ENCODE measurements at regions not wholly inside any gene's neighbourhood (a gene's known extent, or its start where the extent isn't known, plus 50 kb on each side); places are given as distances from the start of the nearest gene placed in this dataset.
"Not testable (repeated sequence)": the region's sequence is repeated elsewhere in the genome, so short reads cannot be mapped to it uniquely, and the experiment has no call there.

DNA sequence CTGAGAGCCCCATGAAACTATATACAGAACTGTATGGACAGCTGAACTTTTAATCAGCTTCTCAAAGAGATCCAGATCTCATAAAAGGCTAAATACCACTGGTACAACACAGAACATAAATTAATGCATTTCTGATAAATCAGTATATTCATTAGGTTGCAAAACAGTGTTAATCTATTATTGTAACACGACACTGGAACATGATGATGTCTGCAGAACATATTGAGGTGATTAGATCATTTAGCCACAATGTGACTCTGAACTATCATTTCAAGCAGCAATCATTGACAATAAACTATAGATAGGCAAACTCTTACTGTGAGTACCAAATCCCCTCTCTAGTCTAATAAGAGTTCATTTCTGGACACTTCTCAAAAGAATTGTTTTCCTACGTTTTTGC lies 50.3 kb downstream of the GASK1B start:
- DNase-seq: no peak

DNA sequence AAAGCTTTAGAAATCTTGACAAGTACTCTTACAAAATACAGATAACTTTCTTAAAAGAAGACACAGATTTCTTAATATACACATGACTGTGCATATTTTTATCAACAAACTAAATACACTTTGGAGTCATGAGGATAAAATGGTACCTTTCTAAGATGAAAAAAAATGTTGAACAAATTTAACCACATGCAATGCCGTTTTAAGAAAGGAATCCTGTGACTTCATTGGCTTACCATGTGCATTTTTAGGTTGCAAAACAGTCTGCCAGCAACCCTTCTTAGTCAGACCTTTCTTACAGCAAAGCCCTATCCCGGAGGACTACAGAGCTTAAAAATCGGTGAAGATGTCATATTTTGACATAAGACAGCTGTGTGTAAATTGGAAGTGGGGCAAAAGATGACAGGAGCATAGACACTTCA lies 51.7 kb downstream of the GASK1B start:
- no peak for DNase-seq

DNA sequence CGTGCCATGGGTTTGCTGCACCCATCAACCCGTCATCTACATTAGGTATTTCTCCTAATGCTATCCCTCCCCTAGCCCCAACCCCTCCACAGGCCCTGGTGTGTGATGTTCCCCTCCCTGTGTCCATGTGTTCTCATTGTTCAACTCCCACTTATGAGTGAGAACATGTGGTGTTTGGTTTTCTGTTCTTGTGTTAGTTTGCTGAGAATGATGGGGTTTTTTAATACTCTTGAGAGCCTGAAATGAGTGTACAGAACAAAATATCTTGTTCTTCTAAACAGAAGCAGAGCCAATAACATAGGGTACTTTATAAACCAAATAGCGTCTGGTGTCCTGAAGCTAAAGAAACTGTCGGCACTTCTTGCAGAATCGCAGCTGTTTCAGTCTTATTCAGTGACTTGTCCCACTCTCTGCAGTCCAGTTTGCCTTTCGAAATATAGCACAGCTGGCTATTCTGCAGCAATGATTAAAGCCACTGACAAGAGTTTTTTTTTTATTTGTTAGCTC lies 52.1 kb downstream of the GASK1B start:
- not testable (repeated sequence) for DNase-seq

DNA sequence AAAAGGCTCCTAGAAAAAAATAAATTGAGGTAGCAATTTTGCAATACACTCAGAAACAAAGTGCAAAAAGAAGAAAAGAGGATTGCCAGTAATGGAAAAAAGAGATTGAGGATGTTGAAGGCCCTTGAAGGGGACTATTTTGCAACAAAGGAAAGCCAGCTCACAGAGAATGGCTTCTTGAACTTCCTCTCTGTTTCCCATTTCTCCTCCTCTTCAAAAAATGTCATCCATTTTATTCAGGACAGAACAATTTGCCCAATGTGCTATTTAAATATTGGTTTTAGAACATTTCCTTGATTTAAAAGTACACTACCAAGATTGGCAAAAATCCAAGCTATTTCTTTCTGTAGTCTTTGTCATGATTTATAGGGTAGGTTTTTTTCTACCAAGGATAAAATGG lies 60.2 kb downstream of the GASK1B start:
- no peak for DNase-seq

DNA sequence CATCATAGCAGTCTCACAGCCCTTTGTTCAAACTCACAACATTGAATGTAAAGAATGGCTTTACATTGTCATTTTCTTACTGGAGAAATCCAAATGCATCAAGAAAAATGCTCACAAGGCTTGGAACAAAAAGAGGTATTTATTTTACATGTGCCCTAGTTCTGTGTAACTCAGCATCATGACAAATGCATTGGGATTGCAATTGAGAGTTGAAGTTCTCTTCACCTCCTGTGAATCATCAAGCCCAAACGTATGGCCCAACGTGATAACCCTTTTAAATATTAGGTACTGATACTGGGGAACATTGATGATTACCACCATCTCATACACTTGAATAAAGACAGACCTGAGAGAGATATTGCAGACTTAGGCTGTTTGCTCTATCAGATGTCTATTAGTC lies 61.6 kb downstream of the GASK1B start:
- DNase-seq: no peak

DNA sequence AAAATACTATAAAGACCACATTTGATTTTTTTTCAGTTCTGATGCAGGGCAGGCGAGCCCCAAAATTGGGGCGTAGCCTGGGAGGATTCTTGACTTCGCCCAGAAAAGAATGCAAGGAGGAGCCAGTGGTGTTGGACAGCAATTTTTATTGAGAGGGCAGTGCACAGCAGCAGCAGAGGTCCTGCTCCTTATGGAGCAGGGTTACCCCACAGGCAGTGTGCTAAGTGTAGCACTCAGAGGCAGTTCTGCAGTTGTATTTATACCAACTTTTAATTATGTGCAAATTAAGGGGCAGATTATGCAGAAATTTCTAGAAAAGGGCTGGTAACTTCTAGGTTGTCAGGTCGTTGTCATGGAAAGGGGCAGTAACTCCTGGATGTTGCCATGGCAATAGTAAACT lies 69.9 kb downstream of the GASK1B start:
- no peak for DNase-seq

DNA sequence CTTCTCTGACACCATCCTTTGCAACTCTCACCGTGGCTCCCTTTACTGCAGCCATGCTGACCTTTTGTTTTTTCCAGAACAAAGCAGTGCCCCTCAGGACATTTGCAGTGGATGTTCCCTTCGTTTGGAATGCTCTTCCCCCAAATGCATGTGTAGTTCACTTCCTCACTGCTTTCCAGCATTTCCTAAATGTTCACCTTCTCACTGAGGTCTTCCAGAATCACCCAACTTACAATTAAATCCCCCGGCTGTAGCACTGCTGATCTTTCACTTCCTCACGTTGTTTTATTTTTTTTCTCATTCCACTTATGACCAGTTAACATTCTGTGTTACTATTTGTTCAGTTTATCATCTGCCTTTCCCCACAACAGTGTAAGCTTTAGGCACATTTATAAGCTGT lies 73.1 kb downstream of the GASK1B start:
- no peak for DNase-seq

DNA sequence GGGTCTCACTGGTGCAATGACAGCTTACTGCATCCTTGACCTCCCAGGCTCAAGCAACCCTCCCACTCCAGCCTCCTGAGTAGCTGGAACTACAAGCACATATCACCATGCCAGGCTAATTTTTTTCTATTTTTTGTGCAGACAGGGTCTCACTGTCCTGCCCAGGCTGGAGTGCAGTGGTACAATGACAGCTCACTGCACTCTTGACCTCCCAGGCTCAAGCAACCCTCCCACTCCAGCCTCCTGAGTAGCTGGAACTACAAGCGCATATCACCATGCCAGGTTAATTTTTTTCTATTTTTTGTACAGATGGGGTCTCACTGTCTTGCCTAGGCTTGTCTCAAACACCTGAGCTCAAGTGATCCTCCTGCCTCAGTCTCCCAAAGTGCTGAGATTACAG lies 74.0 kb downstream of the GASK1B start:
- no peak for DNase-seq

DNA sequence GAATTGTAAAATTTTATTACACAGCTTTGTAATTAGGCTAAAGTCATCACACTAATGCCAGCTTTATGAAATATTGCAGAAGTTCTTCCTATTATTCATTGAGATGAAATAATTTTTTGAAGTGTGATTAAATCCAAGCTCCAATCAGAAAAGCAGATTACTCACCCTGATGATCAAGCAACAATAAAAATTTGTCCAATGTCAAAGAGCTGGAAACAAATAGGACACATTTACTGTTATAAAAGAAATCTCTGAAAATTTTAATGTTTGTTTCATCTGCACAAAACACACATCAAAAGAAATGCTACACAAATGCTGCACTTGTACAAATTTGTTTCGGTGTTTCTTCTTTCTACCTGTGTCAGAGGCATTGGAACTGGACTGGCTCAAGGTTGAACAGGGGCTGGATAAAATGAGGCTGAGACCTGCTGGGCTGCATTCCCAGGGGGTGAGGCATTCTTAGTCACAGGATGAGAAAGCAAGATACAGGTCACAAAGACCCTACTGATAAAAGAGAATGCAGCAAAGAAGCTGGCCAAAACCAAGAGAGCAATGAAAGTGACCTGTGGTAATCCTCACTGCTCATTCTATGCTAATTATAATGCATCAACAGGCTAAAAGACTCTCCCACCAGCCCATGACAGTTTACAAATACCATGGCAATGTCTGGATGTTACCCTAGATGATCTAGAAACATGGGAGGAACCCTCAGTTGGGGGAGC lies 78.3 kb downstream of the GASK1B start:
- DNase-seq: no peak

DNA sequence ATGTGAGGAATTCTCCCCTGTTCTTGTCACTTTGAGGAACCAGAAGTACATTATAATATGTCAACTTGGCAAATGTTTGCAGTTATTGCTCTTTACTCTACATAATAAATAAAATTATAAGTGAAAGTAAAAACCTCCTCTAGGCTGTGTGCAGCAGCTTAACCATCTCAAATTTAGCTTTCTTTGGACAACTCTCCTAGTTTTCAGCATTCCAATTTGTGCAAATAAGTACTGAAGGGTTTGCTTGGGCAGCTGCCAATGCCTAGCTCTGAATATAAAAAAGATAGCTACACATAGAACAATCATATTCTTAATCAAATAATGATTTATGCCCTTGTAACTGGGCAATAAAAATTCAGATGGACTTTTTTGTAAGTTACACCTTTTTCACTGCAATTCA lies 82.5 kb downstream of the GASK1B start:
- no peak for DNase-seq

DNA sequence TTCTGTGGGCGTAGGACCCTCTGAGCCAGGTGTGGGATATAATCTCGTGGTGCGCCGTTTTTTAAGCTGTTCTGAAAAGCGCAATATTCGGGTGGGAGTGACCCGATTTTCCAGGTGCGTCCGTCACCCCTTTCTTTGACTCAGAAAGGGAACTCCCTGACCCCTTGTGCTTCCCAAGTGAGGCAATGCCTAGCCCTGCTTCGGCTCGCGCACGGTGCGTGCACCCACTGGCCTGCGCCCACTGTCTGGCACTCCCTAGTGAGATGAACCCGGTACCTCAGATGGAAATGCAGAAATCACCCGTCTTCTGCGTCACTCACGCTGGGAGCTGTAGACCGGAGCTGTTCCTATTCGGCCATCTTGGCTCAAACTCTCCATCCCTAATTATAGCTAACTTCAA lies 82.9 kb downstream of the GASK1B start:
- DNase-seq: not testable (repeated sequence)

DNA sequence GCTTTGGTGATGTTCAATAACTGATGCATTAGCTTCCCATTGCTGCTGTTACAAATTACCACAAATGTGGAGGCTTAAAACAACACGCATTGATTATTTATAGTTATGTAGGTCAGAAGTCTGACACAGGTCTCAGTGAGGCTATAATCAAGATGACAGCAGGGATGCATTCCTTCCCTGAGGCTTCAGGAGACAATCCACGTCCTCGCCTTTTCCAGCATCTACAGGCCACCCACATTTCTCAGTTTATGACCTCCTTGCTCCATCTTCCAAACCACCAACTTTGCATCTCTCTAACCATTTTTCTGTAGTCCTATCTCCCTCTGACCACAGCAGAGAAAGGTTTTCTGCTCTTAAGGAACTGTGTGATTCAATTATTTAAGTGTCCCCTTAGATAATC lies 92.5 kb downstream of the GASK1B start:
- DNase-seq: no peak

DNA sequence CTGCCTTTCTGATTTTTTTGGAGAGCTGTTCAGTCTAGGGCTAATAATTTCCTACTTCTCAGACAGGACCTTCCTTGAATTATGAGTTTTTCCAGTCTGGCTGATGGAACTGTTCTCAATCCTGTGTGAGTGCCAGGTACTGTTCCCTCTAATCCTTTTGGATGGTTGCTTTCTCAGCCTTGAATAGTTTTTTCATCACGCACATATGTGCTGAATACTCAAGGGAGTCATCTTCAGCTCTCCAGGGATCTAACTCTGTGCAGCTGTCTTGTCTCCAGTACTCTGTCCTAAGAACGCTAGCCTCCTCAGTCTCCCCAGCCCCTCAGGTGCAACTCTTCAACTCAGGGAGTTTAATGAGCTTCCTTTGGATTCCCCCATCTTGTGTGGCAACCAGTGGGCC lies 93.2 kb downstream of the GASK1B start:
- DNase-seq: no peak

DNA sequence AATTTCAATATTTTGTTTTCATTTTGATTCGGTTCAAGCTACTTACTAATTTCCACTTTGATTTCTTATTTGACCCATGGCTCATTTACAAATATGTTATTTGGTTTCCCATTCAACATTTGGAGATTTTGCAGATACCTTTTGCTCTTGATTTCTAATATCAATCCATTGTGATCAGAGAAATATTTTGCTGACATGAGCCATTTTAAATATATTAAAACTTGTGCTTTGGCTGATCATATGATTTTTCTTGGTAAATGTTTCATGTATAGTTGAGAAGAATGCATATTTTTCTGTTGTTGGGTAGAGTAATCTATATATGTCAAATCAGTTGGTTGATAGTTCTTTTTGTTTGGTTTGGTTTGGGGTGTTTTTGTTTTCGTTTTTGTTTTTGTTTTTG lies 95.0 kb downstream of the GASK1B start:
- DNase-seq: no peak

DNA sequence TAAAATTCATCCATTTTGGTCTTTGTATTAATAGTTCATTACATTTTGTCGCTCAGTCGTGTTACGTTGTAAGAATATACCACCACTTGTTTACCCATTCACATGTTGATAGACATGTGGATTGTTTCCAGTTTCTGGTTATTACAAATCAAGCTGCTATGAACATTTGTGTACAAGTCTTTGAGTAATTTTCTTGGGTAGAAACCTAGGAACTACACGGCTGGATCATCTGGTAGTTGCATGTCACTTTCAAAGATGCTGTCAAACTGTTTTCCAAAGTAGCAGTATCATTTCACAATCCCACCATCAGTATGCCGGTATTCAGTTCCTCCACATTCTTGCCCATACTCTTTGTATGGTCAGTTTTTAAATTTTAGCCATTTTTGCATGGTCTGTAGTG lies 98.0 kb downstream of the GASK1B start:
- DNase-seq: no peak

DNA sequence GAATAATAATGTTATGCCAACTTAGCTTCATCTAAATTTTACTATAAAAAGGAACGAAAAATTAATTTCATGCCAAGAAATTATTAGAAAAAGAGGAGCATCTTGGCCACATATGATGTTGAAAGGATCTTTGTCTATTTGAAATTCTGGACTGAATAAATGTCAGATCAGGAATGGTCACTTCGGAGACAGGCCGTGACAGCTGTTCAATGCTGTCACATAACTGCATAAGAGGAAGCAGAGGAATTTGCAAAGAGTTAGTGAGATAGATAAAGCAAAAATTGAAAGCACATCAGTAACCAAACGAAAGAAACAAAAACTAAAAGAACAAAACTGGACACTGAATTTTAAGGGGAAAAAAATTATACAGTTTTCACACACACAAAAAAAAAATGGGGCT lies 100.9 kb downstream of the GASK1B start:
- no peak for DNase-seq

DNA sequence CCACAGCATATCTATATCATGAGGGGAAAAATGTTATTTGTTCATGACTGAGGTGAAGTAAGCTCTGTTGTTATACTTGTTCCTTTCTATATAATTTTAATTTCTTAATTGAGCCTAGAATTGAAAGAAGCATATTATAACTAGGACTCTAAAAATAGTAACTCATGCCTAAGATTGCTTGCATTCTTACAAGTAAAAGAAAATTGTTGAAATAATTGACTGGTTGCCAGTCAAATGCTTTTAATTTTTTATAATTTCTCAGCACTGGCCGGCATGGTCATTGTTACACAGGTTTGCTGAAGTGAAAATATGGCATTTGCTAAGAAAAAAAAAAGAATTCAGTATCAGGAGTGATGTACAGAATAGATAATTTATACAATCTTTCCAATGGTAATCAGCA lies 104.8 kb downstream of the GASK1B start:
- DNase-seq: no peak

DNA sequence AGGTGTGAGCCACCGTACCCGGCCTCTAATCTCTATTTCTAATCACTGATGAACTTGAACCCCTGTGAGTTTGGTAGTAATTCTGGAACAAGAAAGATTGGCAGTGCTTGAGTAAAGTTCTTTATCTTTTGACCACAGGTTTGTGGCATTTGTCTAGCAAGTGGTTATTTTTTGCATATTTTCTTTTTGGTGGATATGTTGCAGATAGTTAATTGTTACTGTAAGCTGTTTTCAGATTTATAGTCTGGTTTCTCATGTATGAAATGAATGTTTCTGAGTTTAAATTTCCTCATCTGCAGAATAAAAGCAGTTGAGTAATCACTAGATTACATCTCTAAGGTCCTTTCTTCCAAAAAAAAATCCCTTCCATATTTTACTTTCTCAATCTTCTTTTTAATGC lies 105.2 kb downstream of the GASK1B start:
- DNase-seq: no peak

DNA sequence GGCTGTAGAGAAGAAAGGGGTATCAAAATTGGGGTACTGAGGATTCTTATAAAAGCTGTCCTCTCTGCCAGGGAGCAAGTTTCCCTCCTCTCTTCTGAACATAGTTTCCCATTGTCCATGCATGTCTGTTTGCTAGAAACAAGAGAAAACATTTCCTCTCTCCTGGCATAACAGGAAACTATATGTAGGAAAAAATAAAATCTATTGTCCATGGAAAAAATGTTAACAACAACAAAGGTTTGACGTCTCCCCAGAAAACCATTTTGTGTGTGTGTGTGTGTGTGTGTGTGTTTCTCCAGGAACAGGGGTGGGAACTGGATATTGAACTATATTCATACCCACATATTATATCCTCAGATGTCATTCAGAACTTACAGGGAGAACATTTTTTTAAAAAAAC lies 107.2 kb downstream of the GASK1B start:
- no peak for DNase-seq

DNA sequence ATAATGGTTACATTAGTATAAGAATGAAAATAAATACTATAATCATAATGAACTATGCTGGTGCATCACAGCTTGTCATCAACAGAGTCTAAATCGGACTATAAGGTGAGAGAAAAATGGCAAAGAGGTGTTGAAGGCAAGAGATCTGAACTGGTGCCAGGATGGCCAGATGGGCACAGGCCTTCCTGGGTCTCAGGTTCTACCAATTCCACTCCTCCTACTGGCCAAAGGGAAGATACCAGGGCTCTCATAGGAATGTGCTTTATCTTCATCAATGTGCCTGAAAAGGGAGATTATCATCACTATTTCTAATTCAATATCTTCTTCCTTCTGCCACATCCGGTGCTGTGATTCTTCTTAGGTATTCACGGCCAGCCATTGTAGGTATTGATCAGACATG lies 107.6 kb downstream of the GASK1B start:
- no peak for DNase-seq

DNA sequence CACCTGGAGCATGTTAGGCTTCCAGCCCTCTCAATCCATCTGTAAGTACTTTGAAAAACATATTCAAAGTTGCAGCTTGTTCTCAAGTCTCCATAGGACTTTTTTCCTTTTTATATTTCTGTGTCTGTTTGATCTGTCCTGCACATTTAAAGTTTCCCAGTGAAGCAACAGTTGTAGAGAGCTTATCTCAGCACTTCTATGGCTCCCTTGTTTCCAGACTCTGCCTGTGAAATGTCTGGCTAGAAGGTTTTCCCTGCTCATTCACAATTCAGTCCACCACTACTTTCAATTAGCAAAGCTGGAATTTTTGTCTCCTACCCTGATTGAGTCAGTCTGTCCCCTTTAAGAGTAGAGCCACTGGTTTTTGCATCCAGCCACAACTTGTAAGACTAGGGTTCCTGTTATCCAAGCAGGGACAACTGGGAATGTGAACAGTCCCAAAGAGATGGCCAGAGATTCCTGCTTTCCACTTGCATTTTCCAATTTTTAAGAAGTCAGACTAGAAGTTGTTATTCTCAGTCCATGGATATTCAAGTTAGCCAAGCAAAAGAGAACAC lies 116.1 kb downstream of the GASK1B start:
- no peak for DNase-seq

DNA sequence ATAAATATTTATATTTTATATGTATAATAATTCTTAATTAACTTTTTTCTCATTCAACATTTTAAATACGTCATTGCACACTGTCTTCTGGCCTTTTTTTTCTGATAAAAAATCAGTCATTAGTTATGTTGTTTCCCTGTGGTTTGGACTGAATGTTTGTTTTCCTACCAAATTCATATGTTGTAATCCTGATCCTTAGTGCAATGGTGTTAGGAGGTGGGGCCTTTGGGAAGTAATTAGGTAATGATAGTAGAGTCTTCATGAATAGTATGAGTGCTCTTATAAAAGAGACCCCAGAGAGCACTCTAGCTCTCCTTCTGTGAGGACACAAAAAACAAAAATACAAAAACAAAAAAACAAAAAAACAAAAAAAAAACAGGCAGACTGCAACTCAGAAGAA lies 117.2 kb downstream of the GASK1B start:
- DNase-seq: no peak

DNA sequence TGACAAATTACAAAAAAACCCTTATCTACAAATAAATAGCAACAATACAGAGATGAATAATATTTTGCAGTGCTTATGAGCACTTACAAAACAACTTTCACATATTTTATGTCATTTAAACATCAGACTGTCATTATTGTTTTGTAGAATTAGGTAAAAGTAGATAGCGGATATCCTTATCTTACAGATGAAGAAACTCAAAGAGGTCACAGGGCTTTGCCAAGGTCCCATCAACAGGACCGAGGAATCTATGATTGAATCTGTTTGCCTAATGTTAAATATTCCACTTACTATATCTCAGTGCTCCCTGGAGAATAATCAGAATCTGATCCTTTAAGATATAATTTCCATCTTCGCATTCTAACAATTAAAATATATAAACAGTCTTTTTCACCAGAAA lies 119.0 kb downstream of the GASK1B start:
- no peak for DNase-seq

DNA sequence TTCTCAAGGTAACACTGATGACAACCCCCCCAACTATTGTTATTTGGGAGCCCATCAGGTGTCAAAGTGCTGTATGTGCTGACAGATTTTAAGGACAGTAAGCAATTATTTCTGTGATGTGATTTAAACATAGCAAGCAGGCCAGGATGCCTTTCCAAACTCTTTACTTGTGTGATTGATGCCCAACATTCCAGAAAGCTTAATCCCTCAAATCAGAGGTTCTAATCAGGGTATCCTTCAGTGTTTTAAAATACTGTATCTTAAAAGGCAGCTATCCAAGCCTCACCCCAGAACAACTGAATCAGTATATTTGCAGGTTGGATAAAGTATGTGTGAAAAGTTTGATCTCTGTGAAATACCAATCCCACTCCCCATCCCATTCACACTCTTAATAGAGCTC lies 119.7 kb downstream of the GASK1B start:
- DNase-seq: no peak
